Kidney tubule cell (primary cell): ENCODE measurements at regions not wholly inside any gene's neighbourhood (a gene's known extent, or its start where the extent isn't known, plus 50 kb on each side); places are given as distances from the start of the nearest gene placed in this dataset.

Experiments
- DNase-seq: peaks from one replicate; pipeline ENCODE4 v3.0.0-alpha.2; 2018; ENCODE audit warnings: low spot score

DNA sequence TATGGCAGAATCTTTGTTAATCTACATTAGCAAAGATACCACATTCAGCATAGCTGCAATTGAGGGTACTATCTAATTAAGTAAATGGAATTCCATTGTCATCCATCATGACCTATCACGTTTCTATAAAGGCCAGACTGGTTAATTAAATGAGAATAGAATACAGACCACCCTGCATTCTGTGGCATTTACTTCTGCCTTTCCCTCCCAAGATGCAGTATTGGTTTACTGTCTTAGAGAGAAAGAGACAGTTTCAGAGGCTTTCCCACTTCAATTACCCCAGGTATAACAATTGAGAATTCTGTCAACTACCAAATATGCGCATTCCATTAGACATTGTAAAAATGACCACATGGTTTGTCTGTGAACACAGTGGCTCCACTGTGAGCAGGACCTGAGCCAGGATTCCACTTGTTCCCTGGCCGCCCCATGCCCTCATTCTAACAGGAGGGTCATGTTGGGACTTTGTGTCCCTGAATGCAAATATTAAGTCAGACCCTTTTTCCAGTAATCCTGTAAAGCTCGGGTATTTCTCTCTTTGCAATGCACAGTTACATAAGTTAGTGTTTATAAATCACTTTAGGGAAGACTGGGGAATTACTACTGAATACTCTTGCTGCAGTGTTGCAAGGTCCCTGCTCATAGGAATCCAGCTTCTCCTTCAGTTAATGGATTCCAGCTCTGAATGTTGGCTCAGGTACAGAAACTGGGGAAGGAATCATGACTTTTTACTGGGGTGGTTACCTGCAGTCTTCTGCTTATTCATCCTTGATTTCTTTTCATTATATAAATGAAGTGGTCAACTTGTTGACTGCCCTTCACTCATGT, 261.0 kb downstream of the PDGFC start:
- peak; percentile 25 for DNase-seq

DNA sequence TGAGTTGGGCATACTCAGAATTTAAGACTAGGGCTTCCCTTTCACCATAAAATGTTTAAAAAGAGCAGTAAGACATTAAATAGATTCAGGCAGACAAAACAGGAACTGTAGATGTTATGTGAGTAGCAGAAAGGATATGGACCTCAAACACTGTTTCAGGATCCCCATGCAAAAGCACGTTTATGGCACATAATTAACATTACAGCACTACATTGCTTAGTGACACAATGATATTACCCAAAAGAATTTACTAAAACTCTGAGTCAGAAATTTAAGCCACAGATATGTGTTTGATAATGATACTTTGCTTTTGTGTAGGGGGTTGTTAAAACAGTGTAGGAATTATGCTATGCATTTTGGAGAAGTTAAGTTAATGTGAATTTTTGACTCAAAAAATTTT, 266.3 kb downstream of the PDGFC start:
- DNase-seq, result peak; percentile 17

DNA sequence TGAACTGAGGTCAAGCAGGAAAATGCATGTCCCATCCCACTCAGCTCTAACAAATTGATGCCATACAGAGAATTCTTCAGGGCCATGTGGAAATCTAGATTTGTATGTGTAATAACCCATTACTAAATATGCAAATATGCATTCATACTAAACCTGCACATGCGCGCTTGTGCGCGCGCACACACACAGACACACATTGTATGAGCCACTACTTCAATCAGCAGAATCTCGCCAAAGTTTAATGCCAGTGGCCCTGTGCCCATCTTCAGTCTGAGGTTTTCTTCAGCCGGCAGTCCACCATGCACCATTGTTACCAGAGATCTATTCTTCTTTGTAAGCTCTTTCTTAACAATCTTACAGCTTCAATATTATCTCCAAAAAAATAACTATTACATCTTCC, 276.4 kb downstream of the PDGFC start:
- no peak for DNase-seq

DNA sequence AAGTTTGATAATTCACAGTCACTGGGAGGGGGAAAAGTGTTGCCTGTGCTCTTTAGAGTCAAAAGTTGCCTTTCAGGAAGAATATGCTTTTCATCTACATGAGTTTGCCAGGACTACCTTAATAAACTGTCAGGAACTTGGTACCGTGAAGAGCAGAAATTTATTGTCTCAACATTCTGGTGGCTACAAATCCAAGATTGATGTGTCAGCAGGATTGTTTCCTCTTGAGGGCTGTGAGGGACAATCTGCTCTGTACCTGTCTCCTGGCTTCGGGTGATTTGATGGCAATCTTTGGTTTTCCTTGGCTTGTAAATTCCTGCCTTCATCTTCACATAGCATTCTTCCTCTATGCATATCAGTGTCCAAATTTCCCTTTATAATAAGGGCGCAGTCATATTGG, 277.2 kb downstream of the PDGFC start:
- DNase-seq, result no peak

DNA sequence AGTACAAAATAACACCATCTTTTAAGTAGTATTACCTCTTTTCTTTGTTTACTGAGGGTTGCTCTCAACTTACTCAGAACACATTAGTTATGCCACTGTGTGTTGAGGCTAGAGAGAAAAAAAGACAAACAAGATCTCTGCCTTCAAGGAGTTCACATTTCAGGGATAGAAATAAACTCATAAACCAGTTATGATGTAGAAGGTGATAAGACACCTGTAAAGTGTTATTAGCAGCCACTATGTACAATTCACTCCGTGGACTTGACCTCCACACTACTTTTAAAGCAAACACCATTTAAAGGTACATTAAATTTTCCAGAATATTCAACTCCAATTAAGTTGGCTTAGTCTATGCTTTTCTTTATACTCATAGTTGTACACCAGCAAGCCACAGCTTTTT, 278.0 kb downstream of the PDGFC start:
- DNase-seq, result no peak

DNA sequence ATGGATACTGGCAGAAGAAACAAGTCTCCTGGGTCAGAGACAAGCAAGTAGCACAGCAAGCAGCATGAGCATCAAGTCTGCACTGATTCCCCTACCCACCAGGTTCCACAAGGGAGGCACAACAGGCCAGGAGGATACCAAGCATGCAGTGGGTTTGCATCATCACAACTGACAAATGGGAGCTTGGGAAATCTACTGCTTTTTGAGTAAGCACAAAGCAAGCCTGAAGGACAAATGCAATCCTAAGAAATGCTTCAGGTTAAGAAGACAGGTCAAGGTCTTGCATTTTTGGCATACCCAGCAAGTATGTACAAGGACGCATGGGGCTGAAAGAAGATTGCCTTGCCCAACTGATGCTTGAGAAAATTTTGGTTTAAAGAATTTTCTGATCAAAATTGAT, 279.6 kb downstream of the PDGFC start:
- no peak for DNase-seq

DNA sequence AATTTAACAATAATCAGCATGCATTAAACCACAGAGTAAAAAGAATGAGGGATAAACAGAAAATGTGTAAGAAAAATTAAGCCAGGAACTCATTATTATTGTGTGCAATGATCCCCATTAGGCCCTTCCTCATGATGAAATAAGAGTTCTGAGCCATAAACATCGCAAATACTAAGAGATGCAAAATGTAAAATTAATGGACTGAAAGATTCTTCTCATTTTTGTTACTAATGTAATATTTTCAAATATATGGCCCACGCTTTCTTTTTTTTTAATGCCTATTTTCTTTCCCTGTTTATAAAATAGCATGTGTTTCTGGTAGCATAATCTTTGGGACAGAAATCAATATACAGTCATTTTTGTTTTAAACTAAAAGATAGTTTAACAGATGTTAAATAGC, 281.0 kb downstream of the PDGFC start:
- DNase-seq, result no peak

DNA sequence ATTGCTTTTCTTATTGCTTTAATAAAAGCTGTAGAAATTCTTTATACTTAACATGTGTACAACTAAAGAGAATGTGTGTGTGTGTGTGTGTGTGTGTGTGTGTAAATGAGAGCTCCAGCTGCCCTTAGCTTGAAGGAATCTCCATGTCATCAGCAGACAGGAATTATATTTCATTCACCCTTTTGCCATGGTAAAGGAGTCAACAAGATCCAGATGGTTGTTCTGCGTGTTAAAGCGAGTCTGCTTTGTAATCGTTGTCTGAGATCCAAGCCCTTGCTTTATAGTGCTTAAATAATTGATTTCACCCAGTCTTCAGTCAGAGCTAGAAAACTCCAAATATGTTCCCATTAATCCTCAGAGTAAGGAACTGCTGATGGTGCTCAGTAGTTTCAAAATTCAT, 285.5 kb downstream of the PDGFC start:
- peak; percentile 74 for DNase-seq

DNA sequence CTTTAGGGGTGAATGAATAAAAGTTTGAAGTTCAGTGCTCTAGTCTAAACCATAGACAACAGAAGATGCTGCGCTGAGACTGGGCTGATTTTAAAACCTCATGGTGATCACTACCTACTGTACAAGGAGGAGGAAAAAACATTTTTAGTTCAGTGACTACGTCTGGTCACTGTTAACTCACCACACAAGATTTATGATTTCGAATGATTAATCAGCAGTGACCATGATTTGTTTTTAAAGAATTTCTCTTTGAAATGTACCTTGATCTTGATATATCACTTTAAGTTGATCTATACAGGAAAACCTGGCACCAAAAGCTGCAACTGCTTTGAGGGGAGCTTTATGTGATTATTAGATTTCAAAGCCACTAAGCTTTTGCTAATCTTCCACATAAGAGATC, 286.3 kb downstream of the PDGFC start:
- DNase-seq, result peak; percentile 54

DNA sequence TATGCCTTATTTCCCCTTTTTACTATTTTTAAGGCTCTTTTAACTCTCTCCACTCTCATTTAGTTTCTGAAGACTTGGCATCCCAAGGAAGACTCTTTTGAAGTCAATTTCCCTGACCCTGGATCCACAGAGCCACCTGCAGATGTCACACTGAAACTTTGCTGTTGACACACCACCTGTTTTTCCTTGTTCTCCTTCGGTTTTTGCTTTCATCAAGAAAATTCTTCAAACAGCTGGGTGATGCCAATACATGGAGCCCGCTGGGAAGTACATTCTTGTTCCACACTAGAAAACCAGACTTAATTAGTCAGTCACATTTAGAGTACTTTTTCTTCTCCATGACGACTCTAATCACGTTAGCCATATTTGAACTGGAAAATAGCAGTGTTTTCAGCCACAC, 293.9 kb downstream of the PDGFC start:
- no peak for DNase-seq

DNA sequence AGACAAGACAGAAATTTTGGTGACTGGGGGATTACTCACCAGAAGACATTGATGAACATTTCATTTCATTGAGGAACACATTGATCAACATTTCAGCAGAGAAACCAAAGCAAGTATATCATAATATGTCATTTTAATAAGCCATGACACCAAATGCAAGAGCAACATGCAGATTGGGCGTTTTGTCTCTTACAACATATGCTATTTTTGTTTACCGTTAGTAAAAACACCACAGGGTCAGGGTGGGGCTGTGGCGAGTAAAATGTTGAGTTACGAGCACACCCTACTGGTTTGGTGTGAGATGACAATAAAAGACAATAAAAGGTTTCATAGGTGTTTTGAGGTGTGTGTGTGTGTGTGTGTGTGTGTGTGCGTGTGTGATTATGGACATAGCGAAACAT, 294.5 kb downstream of the PDGFC start:
- DNase-seq, result peak; percentile 40

DNA sequence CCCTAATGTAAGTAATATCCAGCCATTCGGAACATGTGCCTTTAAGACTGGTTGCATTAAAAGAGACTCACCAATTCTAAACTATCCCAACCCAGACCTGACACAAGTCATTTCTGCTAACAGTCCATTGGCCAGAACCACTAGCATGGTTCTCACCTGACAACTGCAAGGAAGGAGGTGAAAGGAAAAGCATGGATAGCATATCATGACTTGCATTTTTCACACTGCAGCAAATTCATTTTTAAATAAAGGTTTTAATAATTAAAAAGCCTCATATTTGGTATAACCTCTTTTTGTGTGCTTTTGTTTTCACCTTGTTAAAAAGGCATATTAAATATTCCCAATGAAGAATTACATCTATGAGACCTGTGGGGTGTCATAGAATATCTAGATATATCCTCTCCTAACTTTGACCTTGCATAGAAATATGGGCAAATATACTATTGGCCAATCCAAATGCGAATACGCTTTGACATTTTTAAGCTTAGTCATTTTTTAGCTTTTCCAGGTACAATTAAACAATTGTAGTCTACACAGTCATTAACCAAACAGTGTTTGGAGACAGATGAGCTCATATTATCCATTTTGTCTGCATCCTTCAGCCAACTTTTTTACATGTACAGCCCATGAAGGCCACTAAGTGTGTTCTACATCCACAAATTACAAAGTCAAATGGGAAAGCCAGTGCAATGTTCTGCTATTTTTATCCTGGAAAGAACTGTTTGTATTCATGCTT, 295.3 kb downstream of the PDGFC start:
- DNase-seq, result peak; percentile 13

DNA sequence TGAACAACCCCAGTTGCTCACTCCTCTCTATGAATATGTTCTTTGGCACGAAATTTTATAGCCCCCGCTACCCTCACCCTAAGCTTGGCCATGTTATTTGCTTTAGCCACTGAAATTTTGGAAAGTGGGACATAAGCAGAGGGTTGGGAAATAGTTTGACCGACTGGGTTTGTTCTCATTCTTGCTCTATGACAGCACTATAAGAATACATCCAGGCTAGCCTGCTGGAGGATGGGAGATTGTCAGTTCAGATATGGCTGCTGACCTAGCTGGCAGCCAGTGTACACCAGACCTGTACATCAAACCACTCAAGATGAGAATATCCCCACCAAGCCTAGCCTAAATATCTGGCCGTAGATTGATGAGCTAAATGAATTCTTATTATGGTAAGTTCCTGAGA, 298.1 kb downstream of the PDGFC start:
- no peak for DNase-seq

DNA sequence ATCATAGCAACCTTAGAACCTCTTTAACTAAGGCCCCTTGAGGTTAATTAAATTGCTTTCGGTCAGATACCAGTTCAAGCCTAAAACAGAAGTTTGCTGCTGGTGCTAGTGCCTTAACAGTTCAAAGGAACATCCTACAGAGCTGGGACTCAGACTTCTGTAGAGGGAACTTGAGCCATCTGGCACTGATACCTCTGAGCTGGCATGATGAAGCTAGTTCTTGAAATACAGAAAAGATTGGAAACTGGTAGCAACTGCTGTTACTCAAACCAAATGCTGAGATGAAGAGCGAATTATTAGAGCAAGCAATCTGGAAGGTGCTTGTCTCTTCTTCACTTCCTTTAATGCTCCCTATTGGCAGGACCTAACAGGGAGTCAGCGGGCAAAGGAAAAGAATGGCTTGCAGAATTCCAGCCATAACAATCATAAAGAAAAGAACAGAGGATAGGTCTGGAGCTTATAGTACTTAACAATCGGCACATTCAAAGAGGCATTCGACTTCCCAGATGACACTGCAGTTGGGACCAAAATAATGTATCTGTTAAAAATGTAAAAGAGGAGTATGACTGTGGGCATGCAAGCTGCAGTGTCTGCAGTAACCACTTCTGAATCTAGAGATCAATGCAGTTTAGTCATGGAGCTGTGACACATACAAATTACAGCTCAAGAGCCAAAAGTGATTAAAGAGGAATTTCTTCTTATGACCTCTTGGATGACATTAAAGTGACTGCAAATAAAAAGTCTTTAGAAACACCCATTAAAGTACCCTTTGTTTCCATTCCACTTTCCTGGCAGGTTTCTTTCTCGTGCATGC, 298.9 kb downstream of the PDGFC start:
- peak; percentile 37 for DNase-seq

DNA sequence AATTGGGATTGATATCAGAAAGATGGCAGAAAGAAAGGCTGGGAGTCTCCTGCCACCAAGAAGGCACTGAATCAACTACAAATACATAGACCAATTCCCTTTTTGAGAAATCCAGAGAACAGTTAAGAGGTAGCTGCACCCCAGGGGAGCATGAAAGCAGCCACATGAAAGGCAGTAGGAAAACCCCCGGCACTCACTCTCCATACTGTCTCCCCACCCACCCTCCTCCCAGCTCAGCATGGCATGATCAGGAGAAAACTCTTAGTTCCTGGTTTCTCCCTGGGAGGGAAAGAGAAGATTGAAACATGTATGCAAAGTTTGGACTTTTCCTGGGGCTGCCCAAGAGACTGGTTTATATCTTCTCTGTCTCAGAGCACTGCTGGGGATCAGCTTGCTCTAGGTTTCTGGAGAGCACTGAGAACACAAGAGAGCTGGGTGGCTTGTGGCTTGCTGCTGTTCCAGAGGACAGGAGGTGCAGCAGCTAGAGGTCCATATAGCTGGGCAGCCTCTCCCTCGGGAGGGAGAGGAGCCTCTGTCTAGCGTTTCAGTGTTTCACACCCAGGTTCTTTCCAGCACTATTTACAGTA, 305.7 kb downstream of the PDGFC start:
- DNase-seq, result no peak

DNA sequence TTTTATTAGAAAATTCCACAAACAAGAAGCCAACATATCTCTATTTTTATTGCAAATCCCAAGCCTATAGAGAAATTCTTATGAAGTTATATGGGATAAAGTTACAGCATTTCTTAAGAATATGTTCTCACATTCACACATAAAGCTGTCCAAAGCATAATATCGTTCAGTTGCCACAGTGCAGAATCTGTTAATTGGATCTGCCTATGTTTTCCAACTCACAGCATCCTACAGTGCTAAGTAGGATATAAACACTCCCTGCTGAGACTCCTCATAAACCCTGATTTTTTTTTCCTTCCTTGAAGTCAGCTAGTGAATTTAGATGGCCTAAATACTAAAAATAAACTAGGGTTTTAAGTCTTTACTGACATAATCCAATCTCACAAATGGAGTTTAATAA, 307.9 kb downstream of the PDGFC start:
- DNase-seq, result no peak

DNA sequence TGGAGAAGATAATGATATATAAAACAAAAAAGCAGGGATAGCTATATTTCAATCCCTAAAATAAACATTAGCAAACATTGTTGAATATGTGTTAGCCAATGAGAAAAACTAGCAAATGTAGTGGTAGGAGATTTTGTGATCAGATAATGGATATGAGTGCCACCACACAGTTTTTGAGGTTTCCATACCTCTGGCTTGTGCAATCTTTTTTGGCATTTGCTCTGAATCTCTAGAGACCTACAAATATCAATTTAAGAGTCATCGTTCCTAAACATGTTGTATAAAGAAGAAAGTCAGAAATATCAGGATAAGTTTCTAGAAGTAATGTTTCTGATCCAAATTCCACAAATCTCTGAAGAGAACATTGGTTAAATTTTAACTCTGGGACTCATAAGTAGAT, 308.7 kb downstream of the PDGFC start:
- no peak for DNase-seq

DNA sequence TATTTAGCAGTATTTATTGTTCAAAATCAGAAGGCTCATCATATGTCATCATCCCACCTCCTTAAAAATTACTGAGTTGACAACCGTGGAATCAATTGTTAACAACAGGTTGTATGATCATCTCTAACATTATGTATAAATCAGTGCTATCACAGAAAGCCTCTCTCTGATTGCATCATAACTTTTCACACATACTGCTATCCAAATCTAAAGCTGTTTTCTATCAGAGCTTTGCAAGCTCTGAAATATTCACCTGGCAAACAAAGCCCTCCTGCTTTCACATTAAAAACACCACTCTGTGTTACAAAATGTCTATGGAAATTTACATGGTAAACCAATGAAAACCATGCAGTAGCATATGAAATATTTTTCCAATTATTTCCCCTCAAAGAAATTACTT, 310.0 kb downstream of the PDGFC start:
- DNase-seq, result no peak

DNA sequence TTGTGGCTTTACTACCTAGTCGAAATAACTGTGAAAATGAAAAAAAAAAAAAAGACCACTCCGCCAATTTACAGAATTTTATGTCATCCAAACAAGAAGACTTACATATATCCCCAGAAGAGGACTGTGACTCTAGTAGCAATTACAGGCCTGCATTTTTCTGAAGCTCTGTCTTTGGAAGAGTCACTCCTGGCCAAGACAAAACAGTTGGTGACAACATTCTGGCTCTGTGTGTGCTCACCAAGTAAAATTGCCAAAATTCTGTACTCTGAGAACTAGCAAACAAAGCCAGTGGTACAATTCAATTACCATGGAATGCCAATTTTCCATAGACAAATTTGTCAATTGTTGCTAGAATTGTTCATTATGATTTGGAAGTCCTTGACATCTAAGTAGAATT, 311.1 kb downstream of the PDGFC start:
- DNase-seq, result no peak

DNA sequence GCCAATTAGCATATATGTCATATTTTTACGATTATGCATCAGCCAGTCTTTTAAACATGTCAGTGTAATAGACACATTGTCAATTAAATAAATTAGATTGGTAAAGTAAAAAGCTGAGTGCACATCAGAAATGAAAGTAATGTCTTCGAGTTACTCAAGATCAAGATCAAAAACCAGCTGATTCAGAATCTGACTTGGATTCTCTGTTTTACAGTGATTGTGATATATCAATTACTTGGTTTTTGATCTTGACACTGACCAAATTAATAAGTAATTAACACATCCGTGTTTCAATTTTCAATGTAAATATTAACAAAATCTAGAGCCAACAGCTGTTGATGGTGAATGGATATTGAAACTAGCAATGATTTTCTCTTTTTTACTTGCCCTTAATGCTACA, 311.6 kb downstream of the PDGFC start:
- no peak for DNase-seq

DNA sequence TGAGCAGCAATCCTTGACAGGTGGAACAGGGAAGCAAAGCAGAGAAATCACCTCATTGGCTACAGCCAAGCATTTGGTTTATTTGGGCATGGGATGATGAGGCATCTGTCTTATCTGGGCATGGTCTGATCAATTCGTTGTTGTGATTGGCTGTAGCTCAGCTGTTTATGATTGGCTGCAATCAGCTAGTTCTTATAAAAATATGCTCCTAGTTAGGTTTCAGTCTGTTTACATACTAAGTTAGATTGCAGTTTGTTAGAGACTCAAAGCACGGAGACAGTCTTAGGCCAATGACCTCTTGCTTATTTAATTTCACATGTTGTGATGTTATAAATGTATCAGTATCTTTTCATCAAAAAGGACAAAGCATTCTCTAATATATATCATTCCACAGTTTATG, 312.0 kb downstream of the PDGFC start:
- no peak for DNase-seq

DNA sequence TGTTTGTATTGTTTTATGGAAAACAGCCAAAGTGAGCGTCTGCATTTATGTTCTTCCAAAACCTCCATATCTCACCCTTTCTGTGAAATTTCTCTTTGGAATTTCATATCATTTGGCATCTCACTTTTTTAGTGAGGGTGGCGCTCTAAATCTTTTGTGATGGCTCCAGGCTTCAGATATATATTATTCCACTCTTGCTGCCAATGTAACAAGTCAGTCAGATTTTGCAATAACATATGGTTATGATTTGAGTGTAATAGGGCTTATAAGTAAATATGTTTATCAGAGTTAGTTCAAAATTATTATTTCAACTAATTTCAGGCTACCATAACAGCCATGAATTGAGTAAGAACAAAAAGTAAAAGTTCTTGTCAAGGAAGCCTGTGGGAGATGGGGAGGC, 314.7 kb downstream of the PDGFC start:
- no peak for DNase-seq
